ENCODE measurements at regions not wholly inside any gene's neighbourhood (a gene's known extent, or its start where the extent isn't known, plus 50 kb on each side); places are given as distances from the start of the nearest gene placed in this dataset.

DNA sequence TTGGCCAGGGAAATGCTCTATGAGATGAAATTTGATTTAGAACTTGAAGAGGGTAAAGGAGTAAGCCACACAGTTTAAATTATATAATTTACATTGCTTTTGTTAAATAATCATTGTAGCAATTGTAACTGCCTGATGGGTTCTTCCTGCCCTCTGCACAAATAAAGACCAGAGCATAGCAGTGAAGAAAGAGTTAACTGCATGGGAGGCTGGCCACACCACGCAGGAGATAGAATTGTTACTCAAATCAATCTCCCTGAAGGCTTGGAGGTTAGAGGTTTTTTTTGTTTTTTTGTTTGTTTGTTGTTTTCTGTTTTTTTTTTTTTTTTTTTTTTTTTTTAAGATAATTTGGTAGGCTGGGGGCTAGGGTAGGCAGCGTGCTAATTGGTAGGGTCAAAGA is 467.0 kb upstream of the GOT2 start (continued):
- TF ChIP-seq, protein P1, sequence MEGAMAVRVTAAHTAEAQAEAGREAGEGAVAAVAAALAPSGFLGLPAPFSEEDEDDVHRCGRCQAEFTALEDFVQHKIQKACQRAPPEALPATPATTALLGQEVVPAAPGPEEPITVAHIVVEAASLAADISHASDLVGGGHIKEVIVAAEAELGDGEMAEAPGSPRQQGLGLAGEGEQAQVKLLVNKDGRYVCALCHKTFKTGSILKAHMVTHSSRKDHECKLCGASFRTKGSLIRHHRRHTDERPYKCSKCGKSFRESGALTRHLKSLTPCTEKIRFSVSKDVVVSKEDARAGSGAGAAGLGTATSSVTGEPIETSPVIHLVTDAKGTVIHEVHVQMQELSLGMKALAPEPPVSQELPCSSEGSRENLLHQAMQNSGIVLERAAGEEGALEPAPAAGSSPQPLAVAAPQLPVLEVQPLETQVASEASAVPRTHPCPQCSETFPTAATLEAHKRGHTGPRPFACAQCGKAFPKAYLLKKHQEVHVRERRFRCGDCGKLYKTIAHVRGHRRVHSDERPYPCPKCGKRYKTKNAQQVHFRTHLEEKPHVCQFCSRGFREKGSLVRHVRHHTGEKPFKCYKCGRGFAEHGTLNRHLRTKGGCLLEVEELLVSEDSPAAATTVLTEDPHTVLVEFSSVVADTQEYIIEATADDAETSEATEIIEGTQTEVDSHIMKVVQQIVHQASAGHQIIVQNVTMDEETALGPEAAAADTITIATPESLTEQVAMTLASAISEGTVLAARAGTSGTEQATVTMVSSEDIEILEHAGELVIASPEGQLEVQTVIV (IDR thresholded peaks at IDR 0.05; ENCODE audit: borderline replicate concordance, partially characterized antibody): no peak
- no peak for TF ChIP-seq MEF2B (IDR thresholded peaks at IDR 0.05; ENCODE audit: partially characterized antibody, poor library complexity, severe bottlenecking)
- TF ChIP-seq SIN3A (IDR thresholded peaks at IDR 0.05; ENCODE audit: low read depth, low read length): no peak

DNA sequence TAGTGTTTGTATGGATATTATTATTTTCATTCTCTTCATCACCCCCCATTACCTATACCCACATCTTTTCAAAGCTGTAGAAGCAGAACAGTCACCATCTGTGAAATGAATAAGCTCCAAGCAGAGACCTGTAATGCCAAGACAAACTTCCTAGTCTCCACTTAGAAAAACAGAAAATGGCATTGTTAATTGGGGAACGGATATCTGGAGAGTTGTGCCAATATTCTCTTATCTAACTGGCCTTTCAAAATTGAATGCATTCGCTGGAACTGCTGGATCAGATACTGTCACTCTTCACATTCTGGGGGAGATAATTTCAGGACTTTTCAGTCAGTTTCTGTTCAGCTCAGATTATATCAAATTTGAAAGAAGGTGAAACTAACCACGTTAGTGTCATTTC is 464.4 kb upstream of the GOT2 start:
- in situ Hi-C loops (cut with MboI) (no loop called here), intact Hi-C loops (cut with micrococcal nuclease; ENCODE audit: unreplicated experiment) (no loop called here)
- no TSS peak for BruUV-seq (replicated peaks)
- RAD21 ChIA-PET (ENCODE audit: unreplicated experiment): interaction anchor here (1.1 kb wide), 1 partner anchor 355 kb away, joined by 3 read pairs; no protein-coding TSS in a partner anchor
- Histone ChIP-seq H3K9me3 (replicated peaks; ENCODE audit: control insufficient read depth, insufficient read depth, low read length) (no peaks in the 10 kb centered on the region), H3K36me3 (ENCODE audit: control insufficient read depth in 2 of 2, insufficient read depth in 2 of 2, low read length in 1 of 2) (no peaks in the 10 kb centered on the region), H3K4me3 (no peak overlapping the region), H3K27me3 (replicated peaks in 1 of 2; ENCODE audit: control insufficient read depth in 2 of 2, insufficient read depth in 2 of 2, low read length in 1 of 2) (no peaks in the 10 kb centered on the region), H3K4me2 (ENCODE audit: control insufficient read depth, insufficient read depth) (no peak overlapping the region), H3K79me2 (ENCODE audit: control insufficient read depth, insufficient read depth, low read length) (no peaks in the 10 kb centered on the region), H2AFZ (ENCODE audit: control insufficient read depth, low read depth, low read length) (no peak overlapping the region), H3K27ac (ENCODE audit: control insufficient read depth, insufficient read depth) (no peak overlapping the region), H3K4me1 (ENCODE audit: control insufficient read depth, insufficient read depth, low read length) (no peaks in the 10 kb centered on the region), H3K9ac (ENCODE audit: control insufficient read depth, insufficient read depth, low read length) (no peak overlapping the region), H4K20me1 (ENCODE audit: control insufficient read depth, insufficient read depth) (no peaks in the 10 kb centered on the region)
- TF ChIP-seq, protein P2, sequence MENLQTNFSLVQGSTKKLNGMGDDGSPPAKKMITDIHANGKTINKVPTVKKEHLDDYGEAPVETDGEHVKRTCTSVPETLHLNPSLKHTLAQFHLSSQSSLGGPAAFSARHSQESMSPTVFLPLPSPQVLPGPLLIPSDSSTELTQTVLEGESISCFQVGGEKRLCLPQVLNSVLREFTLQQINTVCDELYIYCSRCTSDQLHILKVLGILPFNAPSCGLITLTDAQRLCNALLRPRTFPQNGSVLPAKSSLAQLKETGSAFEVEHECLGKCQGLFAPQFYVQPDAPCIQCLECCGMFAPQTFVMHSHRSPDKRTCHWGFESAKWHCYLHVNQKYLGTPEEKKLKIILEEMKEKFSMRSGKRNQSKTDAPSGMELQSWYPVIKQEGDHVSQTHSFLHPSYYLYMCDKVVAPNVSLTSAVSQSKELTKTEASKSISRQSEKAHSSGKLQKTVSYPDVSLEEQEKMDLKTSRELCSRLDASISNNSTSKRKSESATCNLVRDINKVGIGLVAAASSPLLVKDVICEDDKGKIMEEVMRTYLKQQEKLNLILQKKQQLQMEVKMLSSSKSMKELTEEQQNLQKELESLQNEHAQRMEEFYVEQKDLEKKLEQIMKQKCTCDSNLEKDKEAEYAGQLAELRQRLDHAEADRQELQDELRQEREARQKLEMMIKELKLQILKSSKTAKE (IDR thresholded peaks at IDR 0.05; ENCODE audit: low read depth, poor library complexity, severe bottlenecking): no peak
- POLR2A ChIA-PET: no interaction called here
- WGBS (ENCODE audit: insufficient coverage, insufficient replicate concordance, low lambda C conversion rate, missing lambda C conversion rate): 0% methylated on average over 3 of the region's 3 CpGs
- ATAC-seq: no peak
- FAIRE-seq: no peak
- SMC1A ChIA-PET (ENCODE audit: uncharacterized antibody, unreplicated experiment): no interaction called here
- no peak for DNase-seq (ENCODE audit: low read depth, low spot score)
- CTCF ChIA-PET: interaction anchor here (0.6 kb wide), 1 partner anchor 355 kb away, joined by 3 read pairs; no protein-coding TSS in a partner anchor
